ENCODE measurements at regions not wholly inside any gene's neighbourhood (a gene's known extent, or its start where the extent isn't known, plus 50 kb on each side); places are given as distances from the start of the nearest gene placed in this dataset.

DNA sequence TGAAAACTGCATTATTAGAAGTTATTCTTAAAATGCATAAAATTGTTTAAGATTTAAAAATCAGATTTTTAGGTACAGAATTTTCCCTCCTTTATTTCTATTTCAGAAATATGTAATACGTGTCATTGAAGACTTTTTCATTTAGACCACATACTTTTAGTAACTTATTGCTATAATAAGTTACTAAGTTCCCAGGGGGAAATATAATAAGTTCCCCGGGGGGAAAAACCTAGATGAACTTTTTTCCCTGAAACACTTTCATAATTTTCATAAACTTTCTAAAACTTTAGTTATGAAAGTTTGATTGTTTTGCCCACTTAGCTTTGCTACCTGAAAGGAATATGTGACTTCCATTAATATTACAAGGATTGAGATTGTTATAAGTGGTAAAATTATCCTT lies 1341.5 kb upstream of the IGFBP7 start (continued):
- no peak for TF ChIP-seq ZNF462 (CRISPR knock-in tag; IDR thresholded peaks at IDR 0.05)
- TF ChIP-seq, protein P1, sequence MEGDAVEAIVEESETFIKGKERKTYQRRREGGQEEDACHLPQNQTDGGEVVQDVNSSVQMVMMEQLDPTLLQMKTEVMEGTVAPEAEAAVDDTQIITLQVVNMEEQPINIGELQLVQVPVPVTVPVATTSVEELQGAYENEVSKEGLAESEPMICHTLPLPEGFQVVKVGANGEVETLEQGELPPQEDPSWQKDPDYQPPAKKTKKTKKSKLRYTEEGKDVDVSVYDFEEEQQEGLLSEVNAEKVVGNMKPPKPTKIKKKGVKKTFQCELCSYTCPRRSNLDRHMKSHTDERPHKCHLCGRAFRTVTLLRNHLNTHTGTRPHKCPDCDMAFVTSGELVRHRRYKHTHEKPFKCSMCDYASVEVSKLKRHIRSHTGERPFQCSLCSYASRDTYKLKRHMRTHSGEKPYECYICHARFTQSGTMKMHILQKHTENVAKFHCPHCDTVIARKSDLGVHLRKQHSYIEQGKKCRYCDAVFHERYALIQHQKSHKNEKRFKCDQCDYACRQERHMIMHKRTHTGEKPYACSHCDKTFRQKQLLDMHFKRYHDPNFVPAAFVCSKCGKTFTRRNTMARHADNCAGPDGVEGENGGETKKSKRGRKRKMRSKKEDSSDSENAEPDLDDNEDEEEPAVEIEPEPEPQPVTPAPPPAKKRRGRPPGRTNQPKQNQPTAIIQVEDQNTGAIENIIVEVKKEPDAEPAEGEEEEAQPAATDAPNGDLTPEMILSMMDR (conservative IDR thresholded peaks at IDR 0.05; ENCODE audit: low read depth in 2 of 2), result no peak
- TF ChIP-seq NANOG (IDR thresholded peaks at IDR 0.05; ENCODE audit: borderline replicate concordance), result no peak
- no peak for TF ChIP-seq EZH2 (IDR thresholded peaks at IDR 0.05; ENCODE audit: low read depth, unreplicated experiment)
- no peak for TF ChIP-seq ZNF114 (CRISPR knock-in tag; IDR thresholded peaks at IDR 0.05)
- no peak for TF ChIP-seq JUNB (IDR thresholded peaks at IDR 0.05; ENCODE audit: unreplicated experiment)

DNA sequence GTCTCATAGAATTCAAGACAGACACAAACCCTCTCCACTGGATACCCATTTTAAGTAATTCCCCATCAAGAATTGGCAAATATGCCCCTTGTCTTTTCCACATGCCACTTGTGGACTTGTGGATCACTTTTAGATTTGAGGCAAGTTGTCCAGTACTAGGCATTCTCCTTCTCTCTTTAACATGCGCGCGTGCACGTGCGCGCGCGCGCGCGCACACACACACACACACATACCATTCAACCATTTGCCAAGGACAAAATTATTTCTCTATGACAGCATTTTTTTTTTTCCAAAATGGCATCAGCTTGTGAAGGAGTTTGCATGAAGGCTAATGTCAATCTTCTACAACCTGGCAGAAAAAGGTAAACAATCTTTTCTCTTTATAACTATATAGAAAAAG lies 1325.7 kb upstream of the IGFBP7 start:
- H2AFZ ChIP-seq, result no peak overlapping the region
- no peak overlapping the region for H3K27ac ChIP-seq (ENCODE audit: low read depth)
- H3K4me3 Mint-ChIP-seq, result no peak overlapping the region
- H3K4me1 ChIP-seq (ENCODE audit: insufficient read depth), result no peaks in the 10 kb centered on the region
- H3K4me3 ChIP-seq, result no peak overlapping the region
- H3K36me3 Mint-ChIP-seq (ENCODE audit: low read depth), result peaks cover 19% of the 10 kb centered on the region
- no peaks in the 10 kb centered on the region for H4K20me1 ChIP-seq (replicated peaks; ENCODE audit: insufficient read depth)
- no peak for ATAC-seq
- H3K27me3 ChIP-seq (ENCODE audit: insufficient read depth), result no peaks in the 10 kb centered on the region
- H3K79me2 ChIP-seq (replicated peaks; ENCODE audit: insufficient read depth), result no peaks in the 10 kb centered on the region
- peaks cover 8% of the 10 kb centered on the region; the same call in 1 of the 2 replicates for H3K36me3 ChIP-seq (ENCODE audit: insufficient read depth)
- H3K27ac Mint-ChIP-seq, result no peak overlapping the region
- H3F3A ChIP-seq (replicated peaks; ENCODE audit: low read depth), result no peaks in the 10 kb centered on the region
- peaks cover 6% of the 10 kb centered on the region; the same call in 1 of the 2 replicates for H3K9me2 ChIP-seq (ENCODE audit: insufficient read depth)
- H3K4me2 ChIP-seq, result no peak overlapping the region
- no peak for DNase-seq (ENCODE audit: low spot score)
- no peaks in the 10 kb centered on the region for H3K4me1 Mint-ChIP-seq
- peaks cover 4% of the 10 kb centered on the region for H3K27me3 Mint-ChIP-seq (ENCODE audit: insufficient read depth, low read depth, poor library complexity)
- H3K9me3 Mint-ChIP-seq, result peaks cover 22% of the 10 kb centered on the region
- TF ChIP-seq STAT1 (IDR thresholded peaks at IDR 0.05; ENCODE audit: unreplicated experiment) (no peak), ZNF114 (CRISPR knock-in tag; IDR thresholded peaks at IDR 0.05) (no peak), ZNF462 (CRISPR knock-in tag; IDR thresholded peaks at IDR 0.05) (no peak), NANOG (IDR thresholded peaks at IDR 0.05; ENCODE audit: borderline replicate concordance) (no peak), EZH2 (IDR thresholded peaks at IDR 0.05; ENCODE audit: low read depth, unreplicated experiment) (no peak)

Measured in GM23338 (cell line).